Suppressor macrophage (primary cell): ENCODE measurements at regions not wholly inside any gene's neighbourhood (a gene's known extent, or its start where the extent isn't known, plus 50 kb on each side); places are given as distances from the start of the nearest gene placed in this dataset.

ENCODE experiments used
- DNase-seq, 4 experiments: peaks; one replicate each; pipeline ENCODE4 v3.0.0-alpha.2; 2020 to 2022

GRCh38 chr19:28426110-28426729, 786.7 kb downstream of the UQCRFS1 start:
- DNase-seq: no peak

GRCh38 chr19:28425046-28425931, 787.7 kb downstream of the UQCRFS1 start:
- no peak for DNase-seq

GRCh38 chr19:28424662-28425045, 788.3 kb downstream of the UQCRFS1 start:
- no peak for DNase-seq

GRCh38 chr19:28424077-28424476, 788.9 kb downstream of the UQCRFS1 start:
- no peak for DNase-seq

GRCh38 chr19:28422791-28423650, 789.9 kb downstream of the UQCRFS1 start:
- DNase-seq: no peak

GRCh38 chr19:28422046-28422445, 790.9 kb downstream of the UQCRFS1 start:
- DNase-seq: no peak

- DNase-seq: no peak
Measured at GRCh38 chr19:28420811-28421550, 792.0 kb downstream of the UQCRFS1 start.

GRCh38 chr19:28419312-28419711, 793.6 kb downstream of the UQCRFS1 start:
- DNase-seq: no peak

GRCh38 chr19:28417361-28417760, 795.6 kb downstream of the UQCRFS1 start:
- no peak for DNase-seq

- no peak for DNase-seq
Measured at GRCh38 chr19:28416245-28416644, 796.7 kb downstream of the UQCRFS1 start.

GRCh38 chr19:28414748-28415147, 798.2 kb downstream of the UQCRFS1 start:
- DNase-seq: no peak

- DNase-seq: no peak
Measured at GRCh38 chr19:28409859-28410258, 803.1 kb downstream of the UQCRFS1 start.

- no peak for DNase-seq
Measured at GRCh38 chr19:28406966-28407365, 806.0 kb downstream of the UQCRFS1 start.

- DNase-seq: no peak
Measured at GRCh38 chr19:28405346-28405742, 807.6 kb downstream of the UQCRFS1 start.

GRCh38 chr19:28404472-28404871, 808.5 kb downstream of the UQCRFS1 start:
- DNase-seq: no peak

- no peak for DNase-seq
Measured at GRCh38 chr19:28403690-28404089, 809.3 kb downstream of the UQCRFS1 start.

- DNase-seq: no peak
Measured at GRCh38 chr19:28402701-28403290, 810.2 kb downstream of the UQCRFS1 start.

- no peak for DNase-seq
Measured at GRCh38 chr19:28401739-28402424, 811.1 kb downstream of the UQCRFS1 start.

GRCh38 chr19:28400953-28401671, 811.8 kb downstream of the UQCRFS1 start:
- no peak for DNase-seq

- DNase-seq: no peak
Measured at GRCh38 chr19:28399187-28399586, 813.8 kb downstream of the UQCRFS1 start.

- no peak for DNase-seq
Measured at GRCh38 chr19:28397800-28398199, 815.2 kb downstream of the UQCRFS1 start.
